ENCODE measurements at regions not wholly inside any gene's neighbourhood (a gene's known extent, or its start where the extent isn't known, plus 50 kb on each side); places are given as distances from the start of the nearest gene placed in this dataset.

DNA sequence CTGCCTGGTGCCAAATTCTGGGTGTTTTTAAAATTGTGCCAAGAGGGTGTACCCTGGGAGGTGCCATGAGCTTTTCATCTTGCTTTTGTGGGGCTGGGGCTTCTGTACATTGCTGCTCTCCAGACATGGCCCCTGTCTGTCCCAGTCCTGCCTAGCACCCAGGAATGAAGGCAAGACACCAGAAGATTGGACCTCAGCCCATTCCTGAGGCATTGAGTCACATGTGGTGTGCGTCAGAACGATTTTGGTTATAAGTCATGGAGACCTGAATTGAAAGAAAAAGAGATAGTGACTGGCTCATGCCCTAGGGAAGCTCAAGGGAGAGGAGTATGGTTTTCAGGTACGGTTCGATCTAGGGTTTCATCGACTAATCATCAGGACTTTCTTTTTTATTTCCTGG, 493.2 kb downstream of the TYW1 start:
- TF ChIP-seq, protein P1, sequence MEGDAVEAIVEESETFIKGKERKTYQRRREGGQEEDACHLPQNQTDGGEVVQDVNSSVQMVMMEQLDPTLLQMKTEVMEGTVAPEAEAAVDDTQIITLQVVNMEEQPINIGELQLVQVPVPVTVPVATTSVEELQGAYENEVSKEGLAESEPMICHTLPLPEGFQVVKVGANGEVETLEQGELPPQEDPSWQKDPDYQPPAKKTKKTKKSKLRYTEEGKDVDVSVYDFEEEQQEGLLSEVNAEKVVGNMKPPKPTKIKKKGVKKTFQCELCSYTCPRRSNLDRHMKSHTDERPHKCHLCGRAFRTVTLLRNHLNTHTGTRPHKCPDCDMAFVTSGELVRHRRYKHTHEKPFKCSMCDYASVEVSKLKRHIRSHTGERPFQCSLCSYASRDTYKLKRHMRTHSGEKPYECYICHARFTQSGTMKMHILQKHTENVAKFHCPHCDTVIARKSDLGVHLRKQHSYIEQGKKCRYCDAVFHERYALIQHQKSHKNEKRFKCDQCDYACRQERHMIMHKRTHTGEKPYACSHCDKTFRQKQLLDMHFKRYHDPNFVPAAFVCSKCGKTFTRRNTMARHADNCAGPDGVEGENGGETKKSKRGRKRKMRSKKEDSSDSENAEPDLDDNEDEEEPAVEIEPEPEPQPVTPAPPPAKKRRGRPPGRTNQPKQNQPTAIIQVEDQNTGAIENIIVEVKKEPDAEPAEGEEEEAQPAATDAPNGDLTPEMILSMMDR (IDR thresholded peaks at IDR 0.05) = no peak
- no peak for TF ChIP-seq POLR2A (IDR thresholded peaks at IDR 0.05)
